ENCODE measurements at regions not wholly inside any gene's neighbourhood (a gene's known extent, or its start where the extent isn't known, plus 50 kb on each side); places are given as distances from the start of the nearest gene placed in this dataset.

DNA sequence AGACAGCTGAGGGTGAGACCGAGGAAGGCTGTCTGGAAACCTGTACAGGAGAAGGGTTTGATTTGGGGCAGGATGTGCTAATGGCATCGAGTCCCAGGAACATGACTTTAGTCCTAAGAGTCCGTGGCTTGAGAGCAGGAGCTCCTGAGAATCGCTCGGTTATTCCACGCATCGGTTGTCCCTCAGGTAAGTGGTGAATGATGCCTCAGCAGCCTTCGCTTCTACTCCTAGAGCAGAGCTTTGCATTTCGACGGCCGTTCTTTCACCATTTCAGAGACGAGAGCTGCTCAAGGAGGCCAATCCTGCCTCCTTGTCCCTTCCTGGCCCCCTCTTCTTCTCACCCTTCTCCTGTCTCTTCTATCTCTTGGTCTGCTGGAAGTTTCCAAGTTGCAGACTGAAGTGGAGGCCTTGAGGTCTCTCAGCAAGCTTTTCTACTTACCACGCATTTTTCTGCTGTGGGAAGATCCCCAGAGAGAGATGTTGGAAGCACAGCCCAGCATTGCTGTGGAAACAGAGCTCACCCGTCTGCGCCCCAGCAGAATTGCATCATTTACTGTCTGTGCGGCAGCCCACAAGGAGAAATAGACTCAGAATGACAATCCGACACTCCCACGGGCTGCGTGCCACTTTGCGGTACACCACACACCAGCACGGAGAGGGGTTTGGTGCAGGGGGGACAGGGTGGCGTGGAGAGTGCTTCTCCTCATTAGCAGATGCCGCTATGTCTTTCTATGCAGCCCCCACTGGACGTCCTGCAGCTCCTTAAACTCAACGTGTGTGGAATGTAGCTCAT is 270.7 kb upstream of the C1orf174 start:
- Histone ChIP-seq H3K27ac (no peak overlapping the region), H3K9me3 (no peaks in the 10 kb centered on the region), H3K27me3 (peaks cover 0 to 46% (median 5%) of the 10 kb centered on the region in 9 donors), H3K4me1 (peaks cover 0 to 6% (median 0%) of the 10 kb centered on the region in 12 donors), H3K36me3 (no peaks in the 10 kb centered on the region), H3K4me3 (no peak overlapping the region)
- ATAC-seq (no peak), DNase-seq (no peak)
- no peak for TF ChIP-seq POLR2A (IDR thresholded peaks at IDR 0.05)
- TF ChIP-seq CTCF (IDR thresholded peaks at IDR 0.05): no peak
- intact Hi-C loops (cut with DNase I): no loop called here
- WGBS, 4 donors: 78 to 82% (median 80%) methylated on average over 24 to 25 of the region's 25 CpGs

GRCh38 chr1:4171480-4172450 is 271.7 kb upstream of the C1orf174 start:
- peak in 1 of 4 donors; percentile 22 for ATAC-seq
- TF ChIP-seq CTCF (IDR thresholded peaks at IDR 0.05) (no peak), POLR2A (IDR thresholded peaks at IDR 0.05) (no peak)
- peak in 1 of 5 donors; percentile 42 for DNase-seq
- peaks cover 0 to 36% (median 5%) of the 10 kb centered on the region in 9 donors for H3K27me3 ChIP-seq
- H3K36me3 ChIP-seq: no peaks in the 10 kb centered on the region
- no peak overlapping the region for H3K27ac ChIP-seq
- intact Hi-C loops (cut with DNase I): no loop called here
- no peaks in the 10 kb centered on the region for H3K9me3 ChIP-seq
- peaks cover 0 to 6% (median 0%) of the 10 kb centered on the region in 12 donors for H3K4me1 ChIP-seq
- WGBS, 4 donors: 41 to 48% (median 47%) methylated on average over 23 of the region's 23 CpGs
- H3K4me3 ChIP-seq: no peak overlapping the region

- Histone ChIP-seq H3K27me3 (peaks cover 0 to 31% (median under 1%) of the 10 kb centered on the region in 9 donors), H3K27ac (no peak overlapping the region), H3K36me3 (no peaks in the 10 kb centered on the region), H3K4me3 (no peak overlapping the region), H3K4me1 (peaks cover 0 to 6% (median 0%) of the 10 kb centered on the region in 12 donors), H3K9me3 (no peaks in the 10 kb centered on the region)
- 48 to 66% (median 50%) methylated on average over 11 to 16 of the region's 16 CpGs for WGBS, 4 donors
- no peak for TF ChIP-seq POLR2A (IDR thresholded peaks at IDR 0.05)
- TF ChIP-seq CTCF (IDR thresholded peaks at IDR 0.05): no peak
- intact Hi-C loops (cut with DNase I): no loop called here
- ATAC-seq (no peak), DNase-seq (no peak)
These were observed 272.9 kb upstream of the C1orf174 start for GRCh38 chr1:4172644-4173599.
